GM12878 (cell line): ENCODE measurements at regions not wholly inside any gene's neighbourhood (a gene's known extent, or its start where the extent isn't known, plus 50 kb on each side); places are given as distances from the start of the nearest gene placed in this dataset.

Experiments
- ATAC-seq: fragments of 200-7000 bp; cut with Tn5 transposase; 3 replicates; pipeline ENCODE4 v1.9.1; 2020; ENCODE audit warnings: mild to moderate bottlenecking, moderate library complexity
- BruUV-seq: library from RNA; stranded (reverse); fragments of 400-500 nt; replicated peaks from 2 replicates; lab custom pipeline; 2021; lab: Mats Ljungman, UMichigan
- CTCF ChIA-PET: fragments of 300-600 bp; sonication (Branson Sonifier 250); formaldehyde crosslinking; extraction: SDS; loops from one replicate; lab custom pipeline; 2021; ENCODE audit warnings: inconsistent platforms; lab: Yijun Ruan, JAX
- POLR2A ChIA-PET: fragments of 350-600 bp; formaldehyde crosslinking; extraction: SDS; loops from one replicate; lab custom pipeline; 2021; ENCODE audit warnings: inconsistent platforms; lab: Charles Lee
- RAD21 ChIA-PET: fragments of 300-600 bp; sonication (Branson Sonifier 250); formaldehyde crosslinking; loops from one replicate; lab custom pipeline; 2023; ENCODE audit warnings: antibody characterized with exemption; ENCODE audit not compliant: unreplicated experiment; lab: Charles Lee
- SMC1A ChIA-PET: fragments of 300-600 bp; sonication (Branson Sonifier 250); formaldehyde crosslinking; loops from one replicate; lab custom pipeline; 2023; ENCODE audit not compliant: unreplicated experiment, uncharacterized antibody; lab: Charles Lee
- DNase-seq: peaks from one replicate; pipeline ENCODE4 v3.0.0-alpha.2; 2011; ENCODE audit warnings: low read depth, low spot score
- FAIRE-seq: peaks from 3 replicates; lab custom pipeline; 2011; peaks lifted over from hg19 to GRCh38; lab: Jason Lieb, UNC
- H2AFZ ChIP-seq: 2 replicates; pipeline ENCODE4 v1.6.0; 2011; ENCODE audit warnings: low read depth, low read length, control low read depth; ENCODE audit not compliant: control insufficient read depth
- H3K27ac ChIP-seq: 2 replicates; pipeline ENCODE4 v1.5.1; 2011; ENCODE audit warnings: control low read depth; ENCODE audit not compliant: control insufficient read depth, insufficient read depth
- H3K27me3 ChIP-seq, 2 experiments: replicated peaks in 1 of 2; 2 replicates each; pipeline versions ENCODE4 v1.6.0 to v1.6.1; 2011; ENCODE audit warnings: low read length in 1 of 2; ENCODE audit not compliant: control insufficient read depth in 2 of 2, insufficient read depth in 2 of 2
- H3K36me3 ChIP-seq, 2 experiments: 2 replicates each; pipeline ENCODE4 v1.5.1; 2011; ENCODE audit warnings: low read length in 1 of 2; ENCODE audit not compliant: control insufficient read depth in 2 of 2, insufficient read depth in 2 of 2
- H3K4me1 ChIP-seq: 2 replicates; pipeline ENCODE4 v1.6.1; 2011; ENCODE audit warnings: mild to moderate bottlenecking, low read length, moderate library complexity, mixed read lengths; ENCODE audit not compliant: control insufficient read depth, insufficient read depth
- H3K4me2 ChIP-seq: 2 replicates; pipeline ENCODE4 v1.6.0; 2011; ENCODE audit warnings: control low read depth; ENCODE audit not compliant: control insufficient read depth, insufficient read depth
- H3K4me3 ChIP-seq: fragments of 200-600 bp; sonication (generic); 2 replicates; pipeline ENCODE4 v1.5.1; 2016
- H3K79me2 ChIP-seq: 2 replicates; pipeline ENCODE4 v1.6.0; 2011; ENCODE audit warnings: low read length; ENCODE audit not compliant: control insufficient read depth, insufficient read depth
- H3K9ac ChIP-seq: 2 replicates; pipeline ENCODE4 v1.8.0; 2011; ENCODE audit warnings: low read length, control low read depth, mixed read lengths; ENCODE audit not compliant: control insufficient read depth, insufficient read depth
- H3K9me3 ChIP-seq: replicated peaks from 3 replicates; pipeline ENCODE4 v1.5.1; 2011; ENCODE audit warnings: mild to moderate bottlenecking, low read length; ENCODE audit not compliant: control insufficient read depth, insufficient read depth
- H4K20me1 ChIP-seq: 2 replicates; pipeline ENCODE4 v1.6.0; 2011; ENCODE audit not compliant: control insufficient read depth, insufficient read depth
- BACH1 ChIP-seq: fragments of 450-650 bp; IDR thresholded peaks from 2 replicates; pipeline ENCODE4 v1.6.1; 2017; ENCODE audit warnings: mild to moderate bottlenecking, borderline replicate concordance
- BHLHE40 ChIP-seq, 2 experiments: fragments of 450-650 bp in 1 of 2; IDR thresholded peaks; 2 replicates each; pipeline ENCODE4 v1.6.1; 2011 to 2017; ENCODE audit warnings: low read depth in 2 of 2, borderline replicate concordance in 1 of 2, improper control_type of control experiment in 1 of 2, low read length in 1 of 2, mild to moderate bottlenecking in 1 of 2
- ETV6 ChIP-seq, 2 experiments: fragments of 450-650 bp in 1 of 2; IDR thresholded peaks in 1 of 2; conservative IDR thresholded peaks in 1 of 2; 2 replicates each; pipeline ENCODE4 v1.6.1; 2014; ENCODE audit warnings: antibody characterized with exemption in 1 of 2, borderline replicate concordance in 1 of 2, low read depth in 1 of 2, mild to moderate bottlenecking in 1 of 2, moderate library complexity in 1 of 2
- FOXK2 ChIP-seq: fragments of 450-650 bp; IDR thresholded peaks from 2 replicates; pipeline ENCODE4 v1.6.1; 2017; ENCODE audit warnings: mild to moderate bottlenecking, moderate library complexity
- GABPA ChIP-seq: IDR thresholded peaks from 2 replicates; pipeline ENCODE4 v1.6.1; 2014; ENCODE audit warnings: antibody characterized with exemption, low read depth, mild to moderate bottlenecking, inconsistent platforms
- IRF5 ChIP-seq: fragments of 450-650 bp; IDR thresholded peaks from 2 replicates; pipeline ENCODE4 v1.6.1; 2017; ENCODE audit warnings: borderline replicate concordance
- MEF2B ChIP-seq: fragments of 450-650 bp; IDR thresholded peaks from 2 replicates; pipeline ENCODE4 v1.6.1; 2018; ENCODE audit warnings: mild to moderate bottlenecking, moderate library complexity; ENCODE audit not compliant: partially characterized antibody, poor library complexity, severe bottlenecking
- MYB ChIP-seq: fragments of 150-350 bp; IDR thresholded peaks from 2 replicates; pipeline ENCODE4 v1.6.1; 2014; ENCODE audit warnings: mild to moderate bottlenecking, low read depth, low read length, borderline replicate concordance
- NR2C1 ChIP-seq: fragments of 450-650 bp; IDR thresholded peaks from 2 replicates; pipeline ENCODE4 v1.6.1; 2017; ENCODE audit warnings: antibody characterized with exemption, mild to moderate bottlenecking, moderate library complexity
- SREBF1 ChIP-seq: IDR thresholded peaks from 2 replicates; pipeline ENCODE4 v1.6.1; 2012; ENCODE audit warnings: mild to moderate bottlenecking, low read length
- ZBTB33 ChIP-seq: fragments of 450-650 bp; IDR thresholded peaks from 2 replicates; pipeline ENCODE4 v1.6.1; 2017; ENCODE audit warnings: mild to moderate bottlenecking
- ZNF207 ChIP-seq: fragments of 450-650 bp; IDR thresholded peaks from 2 replicates; pipeline ENCODE4 v1.6.1; 2014; ENCODE audit warnings: antibody characterized with exemption, mild to moderate bottlenecking, borderline replicate concordance
- WGBS: methylation state at CpG from one replicate; pipeline ENCODE4 v1.1.6; 2016; ENCODE audit warnings: low lambda C conversion rate; ENCODE audit not compliant: insufficient replicate concordance, insufficient coverage; ENCODE audit errors: missing lambda C conversion rate; 5-methylcytosine and 5-hydroxymethylcytosine counted together
- in situ Hi-C: fragments of 300-500 bp; cut with MboI; formaldehyde crosslinking; loops from 9 replicates; pipeline ENCODE4 v1.14.3; 2018; ENCODE audit warnings: mixed read lengths
- intact Hi-C: fragments of 100-400 bp; cut with micrococcal nuclease; formaldehyde crosslinking; loops from one replicate; pipeline ENCODE4 v1.14.2; 2022; ENCODE audit not compliant: unreplicated experiment
- TF ChIP-seq, protein P1 (sequence below): IDR thresholded peaks from 2 replicates; pipeline ENCODE4 v1.6.1; 2011; ENCODE audit warnings: low read depth, low read length, improper control_type of control experiment, borderline replicate concordance
- TF ChIP-seq, protein P2 (sequence below): fragments of 450-650 bp; formaldehyde crosslinking; IDR thresholded peaks from 2 replicates; pipeline ENCODE4 v1.5.0; 2022; ENCODE audit warnings: mild to moderate bottlenecking, missing genetic modification characterization

GRCh38 chr14:84610086-84610485, 919.9 kb upstream of the FLRT2 start:
- DNase-seq (no peak), FAIRE-seq (no peak), ATAC-seq (no peak)
- in situ Hi-C loops = no loop called here
- no peaks in the 10 kb centered on the region for H3K79me2 ChIP-seq
- RAD21 ChIA-PET = no interaction called here
- no peaks in the 10 kb centered on the region for H3K4me1 ChIP-seq
- H3K4me2 ChIP-seq = no peak overlapping the region
- H3K27me3 ChIP-seq = no peaks in the 10 kb centered on the region
- SMC1A ChIA-PET = no interaction called here
- H4K20me1 ChIP-seq = no peaks in the 10 kb centered on the region
- 37% methylated on average over 2 of the region's 2 CpGs for WGBS
- H3K9ac ChIP-seq = no peak overlapping the region
- TF ChIP-seq SREBF1 = no peak
- no peak for TF ChIP-seq ETV6 (conservative IDR thresholded peaks at IDR 0.05 in 1 of 2, IDR thresholded peaks at IDR 0.05 in 1 of 2; ENCODE audit: borderline replicate concordance in 1 of 2, low read depth in 1 of 2)
- no peak for TF ChIP-seq FOXK2
- no peak for TF ChIP-seq MYB
- no peak for TF ChIP-seq IRF5
- no peak for TF ChIP-seq ZNF207
- no peak for TF ChIP-seq GABPA
- TF ChIP-seq MEF2B = no peak
- TF ChIP-seq BHLHE40 (IDR thresholded peaks at IDR 0.05; ENCODE audit: borderline replicate concordance in 1 of 2, low read depth in 2 of 2, low read length in 1 of 2) = no peak
- TF ChIP-seq, protein P1, sequence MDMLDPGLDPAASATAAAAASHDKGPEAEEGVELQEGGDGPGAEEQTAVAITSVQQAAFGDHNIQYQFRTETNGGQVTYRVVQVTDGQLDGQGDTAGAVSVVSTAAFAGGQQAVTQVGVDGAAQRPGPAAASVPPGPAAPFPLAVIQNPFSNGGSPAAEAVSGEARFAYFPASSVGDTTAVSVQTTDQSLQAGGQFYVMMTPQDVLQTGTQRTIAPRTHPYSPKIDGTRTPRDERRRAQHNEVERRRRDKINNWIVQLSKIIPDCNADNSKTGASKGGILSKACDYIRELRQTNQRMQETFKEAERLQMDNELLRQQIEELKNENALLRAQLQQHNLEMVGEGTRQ = no peak
- TF ChIP-seq ZBTB33 = no peak
- no peak for TF ChIP-seq BACH1
- no peak for TF ChIP-seq NR2C1
- TF ChIP-seq, protein P2, sequence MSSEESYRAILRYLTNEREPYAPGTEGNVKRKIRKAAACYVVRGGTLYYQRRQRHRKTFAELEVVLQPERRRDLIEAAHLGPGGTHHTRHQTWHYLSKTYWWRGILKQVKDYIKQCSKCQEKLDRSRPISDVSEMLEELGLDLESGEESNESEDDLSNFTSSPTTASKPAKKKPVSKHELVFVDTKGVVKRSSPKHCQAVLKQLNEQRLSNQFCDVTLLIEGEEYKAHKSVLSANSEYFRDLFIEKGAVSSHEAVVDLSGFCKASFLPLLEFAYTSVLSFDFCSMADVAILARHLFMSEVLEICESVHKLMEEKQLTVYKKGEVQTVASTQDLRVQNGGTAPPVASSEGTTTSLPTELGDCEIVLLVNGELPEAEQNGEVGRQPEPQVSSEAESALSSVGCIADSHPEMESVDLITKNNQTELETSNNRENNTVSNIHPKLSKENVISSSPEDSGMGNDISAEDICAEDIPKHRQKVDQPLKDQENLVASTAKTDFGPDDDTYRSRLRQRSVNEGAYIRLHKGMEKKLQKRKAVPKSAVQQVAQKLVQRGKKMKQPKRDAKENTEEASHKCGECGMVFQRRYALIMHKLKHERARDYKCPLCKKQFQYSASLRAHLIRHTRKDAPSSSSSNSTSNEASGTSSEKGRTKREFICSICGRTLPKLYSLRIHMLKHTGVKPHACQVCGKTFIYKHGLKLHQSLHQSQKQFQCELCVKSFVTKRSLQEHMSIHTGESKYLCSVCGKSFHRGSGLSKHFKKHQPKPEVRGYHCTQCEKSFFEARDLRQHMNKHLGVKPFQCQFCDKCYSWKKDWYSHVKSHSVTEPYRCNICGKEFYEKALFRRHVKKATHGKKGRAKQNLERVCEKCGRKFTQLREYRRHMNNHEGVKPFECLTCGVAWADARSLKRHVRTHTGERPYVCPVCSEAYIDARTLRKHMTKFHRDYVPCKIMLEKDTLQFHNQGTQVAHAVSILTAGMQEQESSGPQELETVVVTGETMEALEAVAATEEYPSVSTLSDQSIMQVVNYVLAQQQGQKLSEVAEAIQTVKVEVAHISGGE (CRISPR knock-in tag) = no peak
- no peaks in the 10 kb centered on the region for H3K9me3 ChIP-seq
- no peak overlapping the region for H3K4me3 ChIP-seq
- POLR2A ChIA-PET = no interaction called here
- CTCF ChIA-PET = interaction anchor here (0.6 to 0.7 kb wide), 2 partner anchors 50 to 454 kb away, joined by 4 to 6 read pairs; no protein-coding TSS in a partner anchor
- BruUV-seq = no TSS peak
- H3K27ac ChIP-seq = no peak overlapping the region
- intact Hi-C loops = no loop called here
- H3K36me3 ChIP-seq = no peaks in the 10 kb centered on the region
- H2AFZ ChIP-seq = no peak overlapping the region
